HG02885 (cell line): ENCODE measurements at regions not wholly inside any gene's neighbourhood (a gene's known extent, or its start where the extent isn't known, plus 50 kb on each side); places are given as distances from the start of the nearest gene placed in this dataset.
"Not testable (repeated sequence)": the region's sequence is repeated elsewhere in the genome, so short reads cannot be mapped to it uniquely, and the experiment has no call there.

ENCODE experiments used
- ATAC-seq: cut with Tn5 transposase; IDR thresholded peaks from one replicate; pipeline ENCODE4 v1.9.1; 2021; ENCODE audit warnings: mild to moderate bottlenecking; ENCODE audit not compliant: unreplicated experiment, poor library complexity

DNA sequence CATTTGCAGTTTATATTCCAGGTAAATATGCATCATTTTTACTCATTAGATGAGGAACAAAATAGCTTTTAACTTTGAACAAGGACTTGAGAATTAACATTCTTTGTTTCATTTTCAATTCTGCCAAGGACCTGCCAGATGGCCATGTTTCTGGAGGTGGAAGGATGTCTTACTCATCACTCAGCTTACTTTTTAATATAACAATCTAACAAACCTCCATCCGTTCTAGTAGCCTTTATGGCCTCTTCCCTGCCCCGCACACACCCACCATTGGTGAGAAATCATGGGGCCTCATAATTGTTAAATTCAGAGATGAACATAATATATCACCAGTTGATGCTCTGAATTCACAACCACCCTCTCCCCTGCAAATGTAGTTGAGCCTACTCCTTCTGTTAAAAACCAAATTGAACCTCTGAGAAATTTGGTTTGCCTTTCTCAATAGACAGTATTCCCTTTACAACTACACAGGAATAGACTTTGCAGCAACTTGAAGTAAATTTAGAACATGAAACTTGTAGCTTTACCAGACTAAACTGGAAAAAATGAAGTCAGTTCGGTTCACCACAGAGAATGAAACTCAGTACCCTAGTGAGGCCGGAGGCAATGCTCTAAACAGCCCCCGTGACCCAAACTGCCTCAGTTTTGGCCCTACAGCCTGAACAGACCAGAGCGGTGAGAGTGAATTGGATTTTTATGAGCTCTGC is 50.1 kb upstream of the ACSL4 start:
- peak; percentile 94 for ATAC-seq

DNA sequence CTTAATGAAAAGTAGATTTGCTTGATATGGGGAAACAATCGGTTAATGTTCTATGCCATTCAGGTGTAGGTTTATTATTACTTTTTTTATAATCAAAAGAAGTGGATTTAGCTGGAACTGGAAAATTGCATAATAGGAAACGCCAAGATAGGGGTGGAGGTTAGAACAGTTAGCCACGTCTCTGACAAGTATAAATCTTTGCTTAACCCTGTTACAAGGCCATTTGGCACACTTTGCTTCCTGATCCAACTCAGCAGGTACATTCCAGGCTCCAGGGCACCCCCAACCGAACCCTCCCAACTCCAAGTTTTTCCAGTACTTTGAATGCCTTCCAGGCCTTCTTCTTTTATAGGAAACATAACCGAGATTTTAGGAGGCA is 50.6 kb upstream of the ACSL4 start:
- ATAC-seq = no peak

DNA sequence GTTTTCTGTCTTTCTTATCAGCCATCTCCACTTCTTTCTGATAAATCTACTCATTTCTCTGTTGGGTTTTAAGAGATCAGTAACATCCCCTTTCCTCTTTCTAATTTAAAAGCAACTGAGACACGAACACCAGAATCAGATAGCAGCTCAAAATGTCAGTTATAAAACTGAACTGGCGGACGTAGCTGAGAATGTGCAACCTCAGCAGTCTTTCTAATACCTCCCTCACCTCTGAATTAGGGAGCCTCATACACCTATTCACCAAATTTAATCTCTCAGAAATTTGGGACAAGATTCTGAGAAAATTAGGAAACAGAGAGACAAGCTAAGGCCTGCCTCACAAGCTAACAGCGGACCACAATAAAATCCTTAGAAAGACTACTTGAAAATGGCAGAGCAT is 52.0 kb upstream of the ACSL4 start:
- no peak for ATAC-seq

DNA sequence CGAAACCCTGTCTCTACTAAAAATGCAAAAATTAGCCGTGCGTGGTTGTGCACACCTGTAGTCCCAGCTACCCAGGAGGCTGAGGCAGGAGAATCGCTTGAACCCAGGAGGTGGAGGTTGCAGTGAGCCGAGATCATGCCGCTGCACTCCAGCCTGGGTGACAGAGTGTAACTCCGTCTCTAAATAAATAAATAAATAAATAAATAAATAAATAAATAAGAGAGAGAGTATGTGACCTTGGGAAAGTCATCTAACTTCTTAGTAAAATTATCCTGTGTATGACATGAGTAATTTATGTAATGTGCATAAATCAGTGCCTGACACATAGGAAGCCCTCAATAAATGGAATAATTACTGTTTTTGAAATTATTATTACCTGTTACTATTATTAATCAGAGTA is 57.5 kb upstream of the ACSL4 start:
- not testable (repeated sequence) for ATAC-seq

DNA sequence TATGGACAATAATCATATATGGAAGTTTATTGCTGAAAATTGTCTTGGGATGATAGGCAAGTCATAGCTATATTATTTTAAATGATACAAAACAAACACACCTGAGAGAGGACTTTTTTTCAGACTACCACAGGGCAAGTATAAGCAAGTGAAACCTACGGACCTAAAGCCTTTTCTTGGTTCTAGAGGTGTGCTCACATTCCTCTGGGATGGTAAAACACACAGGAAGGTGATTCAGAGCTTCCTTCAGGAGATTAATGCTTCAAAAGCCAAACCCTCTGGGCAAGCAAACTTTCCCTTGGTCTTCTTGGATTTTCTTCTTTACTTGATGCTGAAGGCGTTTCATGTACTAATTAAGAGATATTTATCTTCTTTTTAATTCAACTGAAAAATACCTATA is 60.1 kb upstream of the ACSL4 start:
- no peak for ATAC-seq

DNA sequence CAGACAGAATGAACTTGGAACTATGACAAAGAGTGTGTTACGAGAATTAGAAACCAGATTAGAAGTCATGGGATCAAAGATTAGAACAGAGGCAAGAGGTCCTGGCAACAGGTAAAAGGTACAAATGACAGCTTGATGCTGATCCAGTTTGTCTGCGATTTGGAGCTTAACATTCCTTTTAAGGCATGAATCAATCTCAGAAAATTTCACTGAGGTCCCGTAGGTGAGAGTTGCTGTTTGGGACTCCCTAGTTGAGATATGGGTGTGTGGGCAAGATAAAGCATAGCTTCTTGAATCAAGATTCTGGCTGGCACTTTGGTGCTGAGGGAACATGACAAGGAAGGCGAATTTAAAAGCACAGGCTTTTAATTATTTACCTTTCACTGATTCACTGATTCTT is 62.6 kb upstream of the ACSL4 start:
- ATAC-seq = no peak

DNA sequence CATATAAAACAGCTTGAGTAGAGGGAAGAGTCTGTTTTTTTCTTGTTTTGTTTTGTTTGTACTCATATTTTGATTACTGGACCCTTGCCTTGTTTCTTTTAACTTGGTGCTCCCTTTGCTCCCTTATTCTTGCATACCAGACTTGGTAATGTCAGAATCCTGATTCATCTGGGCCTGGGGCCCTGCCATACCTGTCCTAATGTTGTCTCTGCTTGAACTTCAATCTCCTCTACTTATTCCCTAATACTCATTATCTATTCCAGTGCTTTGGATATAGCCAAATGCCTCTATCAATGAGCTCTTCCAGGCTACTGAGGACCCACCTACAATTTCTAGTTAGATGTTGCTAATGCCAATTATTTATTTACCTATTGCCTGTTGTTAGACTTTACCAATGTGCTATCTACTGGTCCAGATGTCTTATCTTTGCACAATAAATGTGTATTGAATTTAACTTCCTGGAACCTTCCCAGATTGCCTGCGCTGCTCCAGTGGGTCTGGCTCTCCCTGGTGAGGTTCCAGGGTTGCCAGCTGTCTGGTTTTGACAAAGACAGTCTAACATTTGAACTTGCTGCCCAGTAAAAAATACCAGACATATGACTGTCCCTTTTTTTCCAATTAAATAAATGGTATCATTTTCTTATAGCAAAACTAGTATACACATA is 64.4 kb upstream of the ACSL4 start:
- ATAC-seq = no peak

DNA sequence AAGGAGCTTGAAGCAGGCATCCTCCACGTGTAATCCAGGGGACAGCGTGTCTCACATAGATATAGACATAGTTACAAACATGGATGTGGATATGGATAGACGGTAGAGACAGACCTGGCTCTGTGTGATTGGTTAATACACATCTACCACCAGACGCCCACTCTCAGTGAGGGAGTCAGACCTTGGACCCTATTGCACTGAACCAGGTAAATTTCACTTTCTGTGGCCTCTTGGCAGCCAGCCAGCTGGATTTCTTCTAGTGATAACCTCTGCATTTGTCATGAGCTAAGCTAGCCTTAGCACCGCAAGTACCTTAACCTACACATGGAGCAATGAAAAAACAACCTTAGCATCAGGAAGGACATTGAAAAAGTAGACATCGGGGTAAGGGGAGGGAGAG is 79.2 kb upstream of the ACSL4 start:
- no peak for ATAC-seq

DNA sequence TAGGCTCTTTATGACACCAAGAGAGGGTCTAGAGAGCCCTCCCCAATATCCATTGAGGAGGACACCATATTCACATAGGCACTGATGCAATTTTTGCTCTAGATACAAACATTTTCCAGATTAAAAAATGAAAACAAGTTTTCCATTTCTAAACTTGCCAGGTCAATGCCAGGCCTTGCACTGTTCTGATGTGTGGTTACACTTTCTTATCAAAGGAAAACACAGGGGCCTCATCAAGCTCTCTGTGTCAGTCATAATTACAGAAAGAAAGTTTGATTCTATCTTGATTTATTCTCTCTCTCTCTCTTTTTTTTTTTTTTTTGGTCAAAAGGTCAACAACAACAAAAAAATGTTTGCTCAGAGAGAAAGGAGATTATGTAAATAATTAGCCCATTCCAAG is 80.2 kb upstream of the ACSL4 start:
- ATAC-seq = no peak

DNA sequence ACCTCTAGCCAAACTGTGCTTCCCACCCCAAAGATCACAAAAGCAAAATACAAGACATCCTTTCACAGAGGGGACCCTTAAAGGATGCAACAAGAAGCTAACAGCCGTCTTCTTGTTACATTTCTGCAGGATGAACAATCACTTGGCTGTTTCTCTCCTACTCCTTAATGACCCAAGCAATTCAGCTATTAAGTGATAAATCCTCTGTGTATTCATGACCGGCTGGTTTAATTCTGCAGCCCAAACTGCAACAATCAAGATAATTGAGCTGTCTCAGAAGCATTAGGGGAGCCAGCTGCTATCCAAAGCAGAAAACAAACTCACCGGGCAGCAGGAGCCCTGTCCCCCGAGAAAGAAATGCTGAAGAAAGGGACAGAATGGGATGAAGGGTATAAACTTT is 85.9 kb upstream of the ACSL4 start:
- no peak for ATAC-seq

DNA sequence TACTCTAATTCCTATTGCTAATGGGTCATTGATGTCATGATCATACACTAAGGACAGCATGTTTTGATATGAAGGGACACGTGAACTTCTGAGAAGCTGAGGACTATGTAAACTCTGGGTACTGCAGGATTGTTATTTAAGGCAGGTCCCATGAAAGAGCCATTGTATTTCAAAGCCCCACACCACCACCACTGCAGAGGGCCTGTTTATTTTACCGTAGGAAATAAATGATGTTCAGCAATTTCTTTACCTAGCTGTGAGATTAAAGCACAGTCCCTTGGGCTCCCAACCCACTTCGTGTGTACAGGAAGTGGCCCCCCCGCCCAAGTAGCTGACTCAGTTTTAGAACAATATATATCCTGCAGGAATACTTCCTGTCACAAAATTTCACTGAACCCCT is 89.8 kb upstream of the ACSL4 start:
- ATAC-seq = no peak

DNA sequence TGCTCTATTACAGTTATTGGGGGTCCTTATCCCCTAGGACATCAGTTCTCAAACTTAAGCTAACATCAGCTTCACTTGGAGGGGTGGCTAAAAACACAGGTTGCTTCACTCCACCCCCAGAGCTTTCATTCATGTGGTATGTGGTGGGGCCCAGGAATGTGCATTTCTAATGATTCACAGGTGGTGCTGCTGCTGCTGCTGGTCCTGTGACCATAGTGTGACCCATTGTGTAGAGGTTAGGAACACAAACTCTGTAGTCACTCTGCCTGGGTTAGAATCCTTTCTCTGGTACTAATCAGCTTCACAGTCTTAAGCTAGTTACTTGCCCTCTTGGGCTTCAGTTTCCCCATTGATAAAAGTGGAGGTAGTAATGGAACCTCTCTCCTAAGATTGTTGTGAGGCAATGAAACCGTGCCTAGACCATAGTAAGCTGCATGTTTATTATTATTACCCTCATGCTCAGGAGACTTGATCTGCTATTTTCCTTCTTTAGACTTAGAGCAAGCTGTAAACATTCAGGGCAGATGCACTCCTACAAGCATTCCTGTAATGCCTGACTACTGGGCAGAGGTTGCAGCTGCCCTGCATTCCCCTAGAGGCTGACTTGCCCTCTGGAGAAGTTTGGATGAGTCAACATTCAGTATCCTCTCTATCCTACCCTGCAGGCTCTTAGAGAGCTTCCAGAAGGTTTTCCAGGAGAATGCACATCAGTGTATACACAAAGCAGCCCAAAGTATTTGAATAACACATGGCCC is 94.1 kb upstream of the ACSL4 start:
- no peak for ATAC-seq

DNA sequence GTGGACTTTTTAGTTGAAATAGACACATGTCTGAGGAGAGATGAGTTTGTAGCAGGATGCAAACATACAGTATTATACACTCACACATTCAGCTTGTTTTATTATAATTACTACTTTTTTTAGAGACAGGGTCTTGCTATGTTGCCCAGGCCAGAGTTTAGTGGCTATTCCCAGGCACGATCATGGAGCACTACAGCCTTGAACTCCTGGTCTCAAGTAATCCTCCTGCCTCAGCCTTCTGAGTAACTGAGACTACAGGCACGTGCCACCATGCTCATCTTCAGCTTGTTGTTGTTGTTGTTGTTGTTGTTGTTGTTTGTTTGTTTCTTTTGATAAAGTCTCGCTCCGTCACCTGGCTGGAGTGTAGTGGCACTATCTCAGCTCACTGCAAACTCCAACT is 94.7 kb upstream of the ACSL4 start:
- no peak for ATAC-seq

DNA sequence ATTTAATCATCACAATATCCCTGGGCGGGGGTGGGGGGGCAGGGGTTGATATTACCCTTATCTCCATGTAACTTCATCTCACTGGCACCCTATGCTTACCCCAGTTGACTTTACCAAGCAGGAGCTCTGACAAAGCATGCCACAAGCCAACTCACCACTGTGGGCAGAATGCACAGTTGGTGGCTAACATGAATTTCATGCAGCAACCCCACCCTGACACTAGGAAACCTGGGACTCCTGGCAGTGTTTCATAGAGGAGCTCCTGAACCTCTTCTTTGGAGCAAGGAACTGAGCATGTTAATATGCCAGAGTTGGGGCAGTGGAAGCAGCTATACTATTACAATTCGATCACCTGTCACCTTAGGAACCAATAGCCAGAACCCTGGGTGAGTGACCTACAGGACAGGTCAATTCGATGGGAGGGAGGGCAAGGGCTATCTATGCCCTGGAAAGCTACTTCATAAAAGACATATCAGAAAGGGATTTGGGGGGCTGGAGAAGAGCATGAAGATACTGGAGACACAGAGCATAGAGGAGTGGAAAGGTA is 97.2 kb upstream of the ACSL4 start:
- peak; percentile 2 for ATAC-seq

DNA sequence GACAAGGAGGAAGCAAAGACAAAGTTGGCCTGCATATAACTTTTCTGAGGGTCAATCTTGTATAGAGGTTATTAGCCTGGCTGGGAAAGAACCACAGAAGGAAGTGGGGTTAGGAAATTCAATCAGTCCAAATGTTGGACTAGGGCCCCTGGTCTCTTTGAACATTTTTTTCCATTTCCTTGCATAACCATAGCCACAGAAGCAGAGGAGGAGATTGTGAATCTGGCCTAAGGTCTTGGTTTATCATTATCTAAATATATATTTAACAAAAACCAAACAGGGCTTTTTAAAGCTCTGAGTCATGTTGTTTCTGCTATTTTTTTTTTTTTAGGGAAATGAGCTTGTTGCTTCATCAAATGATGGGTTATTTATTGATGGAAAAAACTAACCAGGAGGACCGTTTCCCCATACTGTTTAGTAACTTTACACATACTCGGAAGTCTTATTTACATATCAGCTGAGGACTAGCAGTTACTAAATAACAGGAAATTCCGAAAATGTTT is 97.7 kb upstream of the ACSL4 start:
- ATAC-seq = peak; percentile 65

DNA sequence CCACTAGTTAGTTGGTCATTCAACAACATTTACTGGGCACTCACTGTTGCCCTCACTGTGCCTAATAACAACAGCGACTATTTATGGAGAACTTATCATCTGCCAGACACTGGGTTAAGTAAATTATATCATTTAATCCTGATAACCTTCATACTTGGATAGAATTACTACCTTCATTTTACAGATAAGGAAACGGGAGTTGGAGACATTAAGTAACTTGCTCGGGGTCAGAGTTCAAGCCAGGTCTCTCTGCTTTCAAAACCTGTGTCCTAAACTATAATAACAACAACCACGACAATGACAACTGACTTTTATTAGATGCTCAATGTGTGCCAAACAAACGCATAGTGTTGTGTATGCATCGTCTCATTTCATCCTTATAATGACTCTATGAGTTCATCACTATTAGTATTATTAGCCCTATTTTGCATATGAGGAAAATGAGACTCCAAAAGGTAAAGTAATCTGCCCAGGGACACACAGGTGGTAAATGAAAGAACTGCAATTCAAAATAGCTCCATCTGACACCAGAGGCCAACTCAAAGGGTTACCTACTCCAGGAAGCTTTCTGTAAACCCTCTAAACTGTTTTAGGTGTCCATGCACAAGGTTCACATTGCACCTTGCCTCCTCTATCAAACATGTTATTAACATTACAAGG is 98.4 kb upstream of the ACSL4 start:
- ATAC-seq = peak; percentile 28

DNA sequence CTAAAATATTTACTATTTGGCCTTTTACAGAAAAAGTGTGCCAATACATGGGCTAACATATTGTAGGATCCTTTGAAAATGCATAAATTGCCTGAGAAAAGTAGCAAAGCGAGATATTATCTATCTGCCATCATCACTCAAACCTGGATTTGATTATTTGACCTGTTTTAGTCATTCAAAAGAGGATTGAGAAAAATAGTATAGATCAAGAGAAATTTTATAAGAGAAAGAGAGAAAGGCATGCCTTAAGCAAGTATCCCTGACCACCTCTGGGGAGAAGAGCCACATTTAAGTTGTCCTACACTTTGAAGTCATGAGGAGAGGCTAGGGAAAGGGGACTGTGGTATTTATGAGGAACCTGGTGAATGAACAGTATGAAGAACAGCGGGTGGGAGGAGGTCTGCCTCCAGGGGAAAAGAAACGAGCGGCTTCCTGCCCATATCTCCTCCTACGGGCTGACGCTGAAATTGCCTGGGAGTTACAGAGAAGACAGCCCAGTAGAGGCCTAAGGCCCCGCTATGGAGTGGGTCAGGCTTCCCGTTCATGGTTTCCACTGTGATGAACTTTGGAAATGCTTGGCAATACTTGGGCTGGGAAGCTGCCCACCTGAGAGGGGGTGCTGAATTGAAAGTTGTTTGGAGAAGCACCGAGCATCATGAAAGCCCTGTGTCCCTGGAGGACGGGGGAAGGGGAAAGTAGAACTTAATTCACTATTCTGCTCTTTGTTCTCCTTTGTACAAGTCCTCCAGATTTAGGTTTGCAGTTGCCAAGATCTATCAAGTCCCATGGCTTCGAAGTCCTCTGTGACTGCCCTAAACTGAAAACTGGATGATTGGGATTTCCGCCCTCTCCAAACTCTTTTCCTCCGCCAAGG is 106.9 kb upstream of the ACSL4 start:
- no peak for ATAC-seq

DNA sequence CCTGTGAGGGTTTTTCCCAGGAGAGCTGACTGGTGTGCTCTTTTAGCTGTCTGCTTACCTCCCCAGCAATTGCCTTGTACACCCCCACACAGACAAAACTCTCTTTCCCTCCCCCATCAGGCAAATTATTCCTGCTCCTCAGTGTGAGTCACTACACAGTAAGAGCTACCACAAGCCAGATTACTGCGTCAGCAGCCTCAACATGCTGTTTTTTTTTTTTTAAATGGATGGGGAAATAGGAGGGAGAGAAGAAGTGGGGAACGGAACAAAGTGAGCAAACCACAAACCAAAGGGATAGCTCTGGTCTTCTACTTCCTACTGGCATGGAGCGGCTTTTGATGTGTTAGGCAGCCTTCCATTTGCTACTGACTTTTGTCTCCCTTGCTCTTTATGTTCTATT is 107.5 kb upstream of the ACSL4 start:
- no peak for ATAC-seq

DNA sequence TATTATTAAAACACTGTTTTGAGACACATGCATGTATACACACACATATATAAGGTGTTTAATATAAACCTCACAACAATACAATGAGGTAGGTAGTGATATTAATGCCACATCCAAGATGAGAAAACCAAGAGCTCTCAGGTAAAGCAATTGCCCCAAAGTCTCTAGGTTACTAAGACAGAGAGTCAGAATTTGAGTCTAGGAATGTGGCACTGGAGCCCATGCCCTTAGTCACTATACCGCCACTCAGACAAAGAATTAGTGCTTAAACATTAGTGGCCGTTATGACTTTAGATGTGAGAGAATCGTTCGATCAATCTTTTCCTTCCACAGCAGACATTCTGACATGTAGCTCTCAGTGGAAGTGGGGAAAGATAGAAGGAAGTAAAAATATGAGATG is 108.2 kb upstream of the ACSL4 start:
- ATAC-seq = no peak
